NCI-H82 treated with DMSO at 0.1 percent for 48 hours (cell line): ENCODE measurements at regions not wholly inside any gene's neighbourhood (a gene's known extent, or its start where the extent isn't known, plus 50 kb on each side); places are given as distances from the start of the nearest gene placed in this dataset.

Experiments
- DNase-seq: peaks from one replicate; lab custom pipeline; 2025; ENCODE audit not compliant: unreplicated experiment; lab: John Stamatoyannopoulos, UW

- no peak for DNase-seq
Observed at GRCh38 chr3:86178095-86178494, 812.9 kb downstream of the VGLL3 start.

- DNase-seq: no peak
Observed at GRCh38 chr3:86176445-86176784, 814.5 kb downstream of the VGLL3 start.

GRCh38 chr3:86175593-86176444, 815.1 kb downstream of the VGLL3 start:
- no peak for DNase-seq

- no peak for DNase-seq
Observed at GRCh38 chr3:86175051-86175536, 815.9 kb downstream of the VGLL3 start.

GRCh38 chr3:86173401-86173800, 817.5 kb downstream of the VGLL3 start:
- DNase-seq: no peak

GRCh38 chr3:86168512-86168911, 822.4 kb downstream of the VGLL3 start:
- DNase-seq: no peak

- DNase-seq: no peak
Observed at GRCh38 chr3:86162521-86162920, 828.4 kb downstream of the VGLL3 start.

GRCh38 chr3:86161493-86161892, 829.5 kb downstream of the VGLL3 start:
- no peak for DNase-seq

- DNase-seq: no peak
Observed at GRCh38 chr3:86152620-86153019, 838.3 kb downstream of the VGLL3 start.

- no peak for DNase-seq
Observed at GRCh38 chr3:86149054-86149453, 841.9 kb downstream of the VGLL3 start.

GRCh38 chr3:86147119-86147518, 843.8 kb downstream of the VGLL3 start:
- DNase-seq: no peak

- no peak for DNase-seq
Observed at GRCh38 chr3:86126552-86126951, 864.4 kb downstream of the VGLL3 start.
